Endodermal cell (in vitro differentiated cells): ENCODE measurements at regions not wholly inside any gene's neighbourhood (a gene's known extent, or its start where the extent isn't known, plus 50 kb on each side); places are given as distances from the start of the nearest gene placed in this dataset.

ENCODE experiments used
- DNase-seq: peaks from one replicate; pipeline ENCODE4 v3.0.0-alpha.2; 2017
- H3K27ac ChIP-seq: 2 replicates; pipeline ENCODE4 v1.5.1; 2013; ENCODE audit warnings: mild to moderate bottlenecking, low read depth, low read length, moderate library complexity
- H3K27me3 ChIP-seq: 2 replicates; pipeline ENCODE4 v1.6.1; 2013; ENCODE audit warnings: mild to moderate bottlenecking, low read length, moderate library complexity; ENCODE audit not compliant: insufficient read depth, control insufficient read depth, poor library complexity, severe bottlenecking
- H3K36me3 ChIP-seq: 2 replicates; pipeline ENCODE4 v1.7.0; 2013; ENCODE audit warnings: mild to moderate bottlenecking, low read length, moderate library complexity; ENCODE audit not compliant: control insufficient read depth, insufficient read depth
- H3K4me1 ChIP-seq: one replicate; pipeline ENCODE4 v1.7.0; 2013; ENCODE audit warnings: low read length; ENCODE audit not compliant: control insufficient read depth, insufficient read depth
- H3K4me3 ChIP-seq: 2 replicates; pipeline ENCODE4 v1.5.1; 2013; ENCODE audit warnings: mild to moderate bottlenecking, low read length, moderate library complexity
- H3K9ac ChIP-seq: 2 replicates; pipeline ENCODE4 v1.6.1; 2013; ENCODE audit warnings: mild to moderate bottlenecking, low read length, moderate library complexity; ENCODE audit not compliant: poor library complexity, severe bottlenecking; ENCODE audit errors: extremely low read depth
- H3K9me3 ChIP-seq: 2 replicates; pipeline ENCODE4 v1.6.1; 2013; ENCODE audit warnings: mild to moderate bottlenecking, low read length, moderate library complexity; ENCODE audit not compliant: control insufficient read depth
- H3K27ac Mint-ChIP-seq: 2 replicates; pipeline ENCODE4 v1.8.0; 2020; ENCODE audit warnings: mixed read lengths
- H3K27me3 Mint-ChIP-seq: 2 replicates; pipeline ENCODE4 v1.8.0; 2021; ENCODE audit warnings: mild to moderate bottlenecking, mixed read lengths; ENCODE audit not compliant: insufficient read depth
- H3K36me3 Mint-ChIP-seq: 2 replicates; pipeline ENCODE4 v1.8.0; 2020; ENCODE audit warnings: low read depth, mixed read lengths
- H3K4me1 Mint-ChIP-seq: 2 replicates; pipeline ENCODE4 v1.8.0; 2020; ENCODE audit warnings: mixed read lengths
- H3K4me3 Mint-ChIP-seq: 2 replicates; pipeline ENCODE4 v1.8.0; 2020; ENCODE audit warnings: mild to moderate bottlenecking, moderate library complexity, mixed read lengths
- H3K9me3 Mint-ChIP-seq: 2 replicates; pipeline ENCODE4 v1.8.0; 2020; ENCODE audit warnings: mild to moderate bottlenecking, mixed read lengths
- WGBS, 2 experiments: methylation state at CpG; one replicate each; pipeline versions ENCODE4 v1.1.5 to v1.1.7; 2013; ENCODE audit warnings: missing lambda C conversion rate in 2 of 2, mixed read lengths in 1 of 2; ENCODE audit not compliant: insufficient coverage in 1 of 2, insufficient read length in 1 of 2; 5-methylcytosine and 5-hydroxymethylcytosine counted together
- TF ChIP-seq, protein P1 (sequence below): fragments of 200-600 bp; sonication (generic); conservative IDR thresholded peaks from 2 replicates; pipeline ENCODE4 v1.5.0; 2021; ENCODE audit warnings: antibody characterized with exemption, mild to moderate bottlenecking

DNA sequence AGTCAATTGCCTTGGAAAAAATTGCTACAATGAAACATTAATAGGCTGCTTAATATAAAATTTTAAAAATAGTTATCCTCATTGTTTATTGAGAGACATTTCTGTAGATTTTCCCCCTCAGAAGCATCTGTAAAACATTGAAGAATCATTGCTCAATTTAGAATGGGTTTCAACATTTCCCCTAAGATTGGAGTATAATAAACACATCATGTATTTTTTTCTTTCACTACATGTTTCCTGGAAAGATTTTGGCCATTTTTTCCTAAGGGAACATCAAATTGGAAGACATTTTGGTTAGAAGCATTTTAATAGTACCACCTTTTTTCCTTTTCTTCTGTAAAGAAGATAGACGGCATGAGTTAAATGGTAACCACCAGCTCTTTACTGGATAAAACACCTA lies 443.2 kb upstream of the SPHKAP start:
- WGBS, 2 experiments: 80 to 100% methylated on average over 1 of the region's 1 CpG

DNA sequence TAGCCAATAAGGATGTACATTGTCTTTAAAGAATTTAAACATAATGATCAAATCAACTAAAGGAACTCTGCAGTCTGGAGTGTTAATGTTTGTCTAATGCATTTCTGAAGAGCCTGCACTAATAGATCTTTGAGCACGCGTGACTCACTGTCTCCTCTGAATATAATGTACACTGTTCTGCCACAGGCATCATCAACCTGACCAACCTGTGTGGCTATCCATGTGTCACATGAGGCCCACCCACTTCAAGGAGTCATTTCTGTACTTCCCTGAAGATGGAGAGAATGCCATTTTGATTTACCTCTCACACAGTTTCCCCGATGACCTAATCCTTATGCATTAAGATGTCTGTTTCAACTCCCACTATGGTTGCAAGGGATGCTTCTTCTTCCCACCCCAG lies 434.0 kb upstream of the SPHKAP start:
- Histone ChIP-seq H3K4me1 (no peaks in the 10 kb centered on the region), H3K9ac (no peak overlapping the region), H3K27me3 (no peaks in the 10 kb centered on the region), H3K4me3 (no peak overlapping the region), H3K9me3 (no peaks in the 10 kb centered on the region), H3K36me3 (no peaks in the 10 kb centered on the region), H3K27ac (no peak overlapping the region)
- WGBS, 2 experiments: 99 to 100% methylated on average over 3 of the region's 3 CpGs
- no peak overlapping the region for H3K4me3 Mint-ChIP-seq
- H3K36me3 Mint-ChIP-seq: no peaks in the 10 kb centered on the region
- no peaks in the 10 kb centered on the region for H3K27me3 Mint-ChIP-seq
- H3K4me1 Mint-ChIP-seq: no peaks in the 10 kb centered on the region
- TF ChIP-seq, protein P1, sequence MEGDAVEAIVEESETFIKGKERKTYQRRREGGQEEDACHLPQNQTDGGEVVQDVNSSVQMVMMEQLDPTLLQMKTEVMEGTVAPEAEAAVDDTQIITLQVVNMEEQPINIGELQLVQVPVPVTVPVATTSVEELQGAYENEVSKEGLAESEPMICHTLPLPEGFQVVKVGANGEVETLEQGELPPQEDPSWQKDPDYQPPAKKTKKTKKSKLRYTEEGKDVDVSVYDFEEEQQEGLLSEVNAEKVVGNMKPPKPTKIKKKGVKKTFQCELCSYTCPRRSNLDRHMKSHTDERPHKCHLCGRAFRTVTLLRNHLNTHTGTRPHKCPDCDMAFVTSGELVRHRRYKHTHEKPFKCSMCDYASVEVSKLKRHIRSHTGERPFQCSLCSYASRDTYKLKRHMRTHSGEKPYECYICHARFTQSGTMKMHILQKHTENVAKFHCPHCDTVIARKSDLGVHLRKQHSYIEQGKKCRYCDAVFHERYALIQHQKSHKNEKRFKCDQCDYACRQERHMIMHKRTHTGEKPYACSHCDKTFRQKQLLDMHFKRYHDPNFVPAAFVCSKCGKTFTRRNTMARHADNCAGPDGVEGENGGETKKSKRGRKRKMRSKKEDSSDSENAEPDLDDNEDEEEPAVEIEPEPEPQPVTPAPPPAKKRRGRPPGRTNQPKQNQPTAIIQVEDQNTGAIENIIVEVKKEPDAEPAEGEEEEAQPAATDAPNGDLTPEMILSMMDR: no peak
- H3K9me3 Mint-ChIP-seq: no peaks in the 10 kb centered on the region
- no peak for DNase-seq
- no peak overlapping the region for H3K27ac Mint-ChIP-seq

More for the DNA sequence above, 443.2 kb upstream of the SPHKAP start:
- H3K27me3 Mint-ChIP-seq: no peaks in the 10 kb centered on the region
- Histone ChIP-seq H3K9ac (no peak overlapping the region), H3K4me3 (no peak overlapping the region), H3K27ac (no peak overlapping the region), H3K27me3 (no peaks in the 10 kb centered on the region), H3K9me3 (no peaks in the 10 kb centered on the region), H3K4me1 (no peaks in the 10 kb centered on the region), H3K36me3 (no peaks in the 10 kb centered on the region)
- no peak overlapping the region for H3K4me3 Mint-ChIP-seq
- H3K9me3 Mint-ChIP-seq: no peaks in the 10 kb centered on the region
- DNase-seq: no peak
- TF ChIP-seq, protein P1: no peak
- no peaks in the 10 kb centered on the region for H3K36me3 Mint-ChIP-seq
- no peak overlapping the region for H3K27ac Mint-ChIP-seq
- peaks cover 5% of the 10 kb centered on the region for H3K4me1 Mint-ChIP-seq

DNA sequence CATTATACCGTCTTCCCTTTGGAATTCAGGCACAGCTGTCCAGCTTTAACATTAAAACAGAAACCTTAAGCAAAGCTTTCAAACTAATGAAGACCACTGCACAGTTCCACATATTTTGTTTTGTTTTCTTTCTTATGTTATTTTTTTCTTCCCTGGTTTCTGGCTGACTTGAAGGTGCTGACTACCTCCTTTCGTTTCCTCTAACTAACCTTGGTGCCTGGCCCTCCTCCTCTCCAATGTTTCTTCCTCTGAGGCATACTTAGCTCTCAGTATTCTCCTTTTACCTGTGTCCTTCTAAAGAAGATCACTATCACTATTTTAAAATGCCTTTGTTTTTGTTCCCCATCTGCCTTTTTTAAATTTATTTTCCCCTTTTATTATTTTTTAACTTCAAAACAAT lies 433.3 kb upstream of the SPHKAP start:
- Mint-ChIP-seq H3K36me3 (no peaks in the 10 kb centered on the region), H3K4me3 (no peak overlapping the region), H3K27me3 (no peaks in the 10 kb centered on the region), H3K27ac (no peak overlapping the region), H3K9me3 (no peaks in the 10 kb centered on the region), H3K4me1 (no peaks in the 10 kb centered on the region)
- TF ChIP-seq, protein P1: no peak
- no peaks in the 10 kb centered on the region for H3K27me3 ChIP-seq
- no peaks in the 10 kb centered on the region for H3K36me3 ChIP-seq
- H3K4me1 ChIP-seq: no peaks in the 10 kb centered on the region
- H3K4me3 ChIP-seq: no peak overlapping the region
- WGBS, 2 experiments: 92 to 93% methylated on average over 2 of the region's 2 CpGs
- DNase-seq: no peak
- no peak overlapping the region for H3K9ac ChIP-seq
- no peaks in the 10 kb centered on the region for H3K9me3 ChIP-seq
- no peak overlapping the region for H3K27ac ChIP-seq
